ENCODE measurements at regions not wholly inside any gene's neighbourhood (a gene's known extent, or its start where the extent isn't known, plus 50 kb on each side); places are given as distances from the start of the nearest gene placed in this dataset.

DNA sequence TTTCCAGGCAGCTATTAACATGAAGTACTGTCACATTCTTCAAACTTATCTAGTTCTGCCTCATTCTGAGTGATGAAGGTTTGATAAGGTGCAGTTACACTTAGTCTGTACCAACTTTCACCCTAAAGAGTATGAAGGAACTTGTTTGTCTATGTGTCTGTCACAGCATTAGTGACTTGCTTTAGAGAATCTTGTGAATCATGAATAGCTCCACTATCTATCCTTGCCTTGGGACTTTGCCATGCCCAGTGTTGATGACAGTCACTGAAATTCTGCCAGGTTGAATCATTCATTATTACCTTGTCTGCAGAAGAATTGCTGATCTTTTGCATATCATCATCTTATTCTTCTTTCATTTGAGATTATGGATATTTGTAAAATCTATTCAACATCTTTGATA, 50.9 kb upstream of the A1CF start:
- intact Hi-C loops (cut with micrococcal nuclease): no loop called here
- no peak for ATAC-seq
- Mint-ChIP-seq H3K27me3 (peaks cover 8% of the 10 kb centered on the region), H3K4me3 (no peak overlapping the region), H3K27ac (no peak overlapping the region), H3K9me3 (no peaks in the 10 kb centered on the region), H3K36me3 (ENCODE audit: low read depth) (no peaks in the 10 kb centered on the region), H3K4me1 (ENCODE audit: low read depth) (no peaks in the 10 kb centered on the region)
- TF ChIP-seq, protein P1, sequence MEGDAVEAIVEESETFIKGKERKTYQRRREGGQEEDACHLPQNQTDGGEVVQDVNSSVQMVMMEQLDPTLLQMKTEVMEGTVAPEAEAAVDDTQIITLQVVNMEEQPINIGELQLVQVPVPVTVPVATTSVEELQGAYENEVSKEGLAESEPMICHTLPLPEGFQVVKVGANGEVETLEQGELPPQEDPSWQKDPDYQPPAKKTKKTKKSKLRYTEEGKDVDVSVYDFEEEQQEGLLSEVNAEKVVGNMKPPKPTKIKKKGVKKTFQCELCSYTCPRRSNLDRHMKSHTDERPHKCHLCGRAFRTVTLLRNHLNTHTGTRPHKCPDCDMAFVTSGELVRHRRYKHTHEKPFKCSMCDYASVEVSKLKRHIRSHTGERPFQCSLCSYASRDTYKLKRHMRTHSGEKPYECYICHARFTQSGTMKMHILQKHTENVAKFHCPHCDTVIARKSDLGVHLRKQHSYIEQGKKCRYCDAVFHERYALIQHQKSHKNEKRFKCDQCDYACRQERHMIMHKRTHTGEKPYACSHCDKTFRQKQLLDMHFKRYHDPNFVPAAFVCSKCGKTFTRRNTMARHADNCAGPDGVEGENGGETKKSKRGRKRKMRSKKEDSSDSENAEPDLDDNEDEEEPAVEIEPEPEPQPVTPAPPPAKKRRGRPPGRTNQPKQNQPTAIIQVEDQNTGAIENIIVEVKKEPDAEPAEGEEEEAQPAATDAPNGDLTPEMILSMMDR (IDR thresholded peaks at IDR 0.05): no peak
- POLR2A ChIA-PET: no interaction called here
- no peak for DNase-seq
- CTCF ChIA-PET: no interaction called here

DNA sequence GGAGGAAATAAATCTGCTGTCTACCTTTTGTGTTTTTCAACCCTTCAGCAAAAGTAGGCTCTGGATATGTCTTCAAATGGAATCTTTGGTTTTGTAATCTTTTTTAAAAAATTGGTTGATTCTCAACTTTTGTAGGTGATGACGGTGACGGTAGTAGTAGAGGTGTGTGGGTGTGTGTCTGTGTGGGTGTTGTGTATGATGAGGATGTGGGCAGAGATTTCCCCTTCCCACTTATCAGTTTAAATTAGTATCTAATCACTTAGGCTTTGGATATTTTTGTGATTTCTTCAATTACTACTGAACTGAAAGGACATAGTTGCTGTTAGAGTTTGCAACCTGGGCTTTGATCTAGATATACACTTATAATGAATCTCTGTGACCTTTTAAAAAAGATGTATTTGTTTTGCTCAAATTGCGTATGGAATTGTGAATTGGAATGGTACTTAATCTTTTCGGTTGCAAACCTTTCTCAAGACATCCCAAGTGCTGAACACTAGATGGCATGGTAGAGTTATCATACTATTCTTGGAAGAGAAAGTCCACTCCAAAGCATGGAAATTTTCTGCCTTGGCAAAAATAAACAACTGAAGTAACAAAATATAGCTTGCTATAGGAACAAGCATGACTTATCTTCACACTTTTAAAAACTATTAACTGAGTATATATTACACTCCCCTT, 51.9 kb upstream of the A1CF start:
- intact Hi-C loops (cut with micrococcal nuclease): no loop called here
- no peaks in the 10 kb centered on the region for H3K4me1 Mint-ChIP-seq (ENCODE audit: low read depth)
- H3K9me3 Mint-ChIP-seq: no peaks in the 10 kb centered on the region
- DNase-seq (no peak), ATAC-seq (no peak)
- ChIA-PET CTCF (no interaction called here), POLR2A (no interaction called here)
- no peaks in the 10 kb centered on the region for H3K36me3 Mint-ChIP-seq (ENCODE audit: low read depth)
- TF ChIP-seq, protein P1 (IDR thresholded peaks at IDR 0.05): no peak
- H3K4me3 Mint-ChIP-seq: no peak overlapping the region
- H3K27me3 Mint-ChIP-seq: peaks cover 6% of the 10 kb centered on the region
- no peak overlapping the region for H3K27ac Mint-ChIP-seq

DNA sequence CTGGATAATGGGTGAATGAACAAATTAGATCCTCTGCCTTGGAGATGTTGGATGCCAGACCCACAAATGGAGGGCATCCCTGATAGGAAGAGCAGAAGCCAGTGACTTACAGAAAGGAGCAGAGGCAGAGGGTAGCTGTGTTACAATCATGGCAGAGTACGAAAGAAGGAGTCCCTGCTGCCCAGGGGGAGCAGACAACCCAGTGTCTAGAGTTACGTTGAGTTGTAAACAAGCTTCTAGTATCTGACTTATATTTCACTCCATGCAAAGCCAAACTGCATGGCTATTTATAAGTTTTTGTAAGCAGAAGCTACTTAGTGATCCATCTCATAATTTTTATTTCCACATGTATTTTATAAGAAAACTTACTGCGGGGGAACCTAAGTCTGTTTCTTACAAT, 56.2 kb upstream of the A1CF start:
- H3K27ac Mint-ChIP-seq: no peak overlapping the region
- H3K36me3 Mint-ChIP-seq (ENCODE audit: low read depth): no peaks in the 10 kb centered on the region
- H3K9me3 Mint-ChIP-seq: no peaks in the 10 kb centered on the region
- TF ChIP-seq, protein P1 (IDR thresholded peaks at IDR 0.05): no peak
- intact Hi-C loops (cut with micrococcal nuclease): no loop called here
- H3K27me3 Mint-ChIP-seq: peaks cover 7% of the 10 kb centered on the region
- H3K4me1 Mint-ChIP-seq (ENCODE audit: low read depth): no peaks in the 10 kb centered on the region
- ChIA-PET POLR2A (no interaction called here), CTCF (no interaction called here)
- ATAC-seq: no peak
- DNase-seq: no peak
- H3K4me3 Mint-ChIP-seq: no peak overlapping the region

DNA sequence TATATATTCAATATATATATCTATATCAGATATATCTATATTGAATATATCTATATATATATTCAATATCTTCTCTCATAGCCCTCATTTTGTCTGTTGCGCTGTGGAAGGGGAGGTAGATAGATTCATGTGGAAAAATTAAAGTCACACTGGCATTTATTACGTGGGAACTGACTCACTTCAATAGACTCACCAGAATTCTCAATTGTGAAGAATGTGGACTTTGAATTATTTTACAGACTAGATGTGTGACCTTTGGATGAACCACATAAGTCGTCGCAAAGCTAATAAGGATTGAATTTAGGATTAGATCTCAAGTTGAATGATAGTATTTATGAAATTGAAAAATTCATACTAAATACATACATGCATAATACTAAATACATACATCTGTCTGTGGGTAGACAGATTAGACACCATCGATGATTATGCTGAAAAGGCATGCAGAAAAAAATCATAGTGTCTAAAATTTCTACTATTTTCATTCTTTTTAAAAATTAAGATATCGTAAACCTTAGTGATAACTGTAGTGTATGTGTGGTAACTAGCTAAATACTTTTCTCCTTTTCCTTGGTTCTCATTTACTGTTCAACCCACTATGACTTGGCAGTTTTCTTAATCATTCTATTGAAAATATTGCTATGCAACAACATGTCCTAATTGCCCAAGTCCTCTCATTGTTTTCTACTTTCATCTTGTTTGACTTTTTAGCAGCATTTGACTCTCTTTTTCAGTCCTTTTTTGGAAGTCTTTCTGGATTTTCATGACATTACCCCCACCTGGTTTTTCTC, 61.8 kb upstream of the A1CF start:
- no peaks in the 10 kb centered on the region for H3K4me1 Mint-ChIP-seq (ENCODE audit: low read depth)
- H3K36me3 Mint-ChIP-seq (ENCODE audit: low read depth): no peaks in the 10 kb centered on the region
- no peak for ATAC-seq
- intact Hi-C loops (cut with micrococcal nuclease): no loop called here
- H3K9me3 Mint-ChIP-seq: no peaks in the 10 kb centered on the region
- ChIA-PET POLR2A (no interaction called here), CTCF (no interaction called here)
- TF ChIP-seq, protein P1 (IDR thresholded peaks at IDR 0.05): no peak
- peaks cover 12% of the 10 kb centered on the region for H3K27me3 Mint-ChIP-seq
- no peak for DNase-seq
- no peak overlapping the region for H3K4me3 Mint-ChIP-seq
- H3K27ac Mint-ChIP-seq: no peak overlapping the region

DNA sequence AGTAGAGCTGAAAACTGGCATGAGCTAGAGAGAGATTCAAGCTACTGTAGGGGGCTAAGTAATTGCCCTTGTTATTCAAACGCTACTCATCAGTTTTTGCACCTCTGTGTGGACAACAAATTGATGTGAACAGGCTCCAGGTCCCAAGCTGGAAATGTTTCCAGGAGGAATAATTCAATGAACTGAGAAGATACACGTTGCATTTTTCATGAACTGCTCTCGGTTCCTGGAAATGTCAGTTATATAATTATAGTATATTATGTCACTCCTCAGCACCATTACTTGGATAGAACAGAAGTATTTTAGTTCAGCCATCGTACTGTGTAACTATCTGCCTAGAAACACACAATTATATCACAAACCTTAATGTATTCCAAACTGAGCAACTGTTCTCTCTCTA, 65.9 kb upstream of the A1CF start:
- H3K9me3 Mint-ChIP-seq: no peaks in the 10 kb centered on the region
- peaks cover 12% of the 10 kb centered on the region for H3K27me3 Mint-ChIP-seq
- no peaks in the 10 kb centered on the region for H3K4me1 Mint-ChIP-seq (ENCODE audit: low read depth)
- H3K4me3 Mint-ChIP-seq: no peak overlapping the region
- intact Hi-C loops (cut with micrococcal nuclease): no loop called here
- TF ChIP-seq, protein P1 (IDR thresholded peaks at IDR 0.05): no peak
- CTCF ChIA-PET: no interaction called here
- no peaks in the 10 kb centered on the region for H3K36me3 Mint-ChIP-seq (ENCODE audit: low read depth)
- H3K27ac Mint-ChIP-seq: no peak overlapping the region
- ATAC-seq (no peak), DNase-seq (no peak)
- POLR2A ChIA-PET: interaction anchor here (0.6 kb wide), 1 partner anchor 722 kb away, joined by 3 read pairs; no protein-coding TSS in a partner anchor
